ENCODE measurements at regions not wholly inside any gene's neighbourhood (a gene's known extent, or its start where the extent isn't known, plus 50 kb on each side); places are given as distances from the start of the nearest gene placed in this dataset.

- Mint-ChIP-seq H3K4me3 (no peak overlapping the region), H3K27ac (no peak overlapping the region), H3K27me3 (ENCODE audit: insufficient read depth) (no peaks in the 10 kb centered on the region), H3K4me1 (no peaks in the 10 kb centered on the region), H3K36me3 (ENCODE audit: low read depth) (no peaks in the 10 kb centered on the region), H3K9me3 (no peaks in the 10 kb centered on the region)
- H3K9ac ChIP-seq (ENCODE audit: extremely low read depth, low read length, poor library complexity, severe bottlenecking), result no peak overlapping the region
- no peaks in the 10 kb centered on the region for H3K4me1 ChIP-seq (ENCODE audit: control insufficient read depth, insufficient read depth, low read length)
- H3K4me3 ChIP-seq (ENCODE audit: low read length), result no peak overlapping the region
- 88 to 100% methylated on average over 1 of the region's 1 CpG for WGBS, 2 experiments (ENCODE audit: insufficient coverage in 1 of 2, insufficient read length in 1 of 2)
- no peak overlapping the region for H3K27ac ChIP-seq (ENCODE audit: low read depth, low read length)
- H3K9me3 ChIP-seq (ENCODE audit: control insufficient read depth, low read length), result peaks cover 9% of the 10 kb centered on the region
- no peaks in the 10 kb centered on the region for H3K27me3 ChIP-seq (ENCODE audit: control insufficient read depth, insufficient read depth, low read length, poor library complexity, severe bottlenecking)
- DNase-seq, result no peak
- no peak for TF ChIP-seq CTCF (conservative IDR thresholded peaks at IDR 0.05)
- no peaks in the 10 kb centered on the region for H3K36me3 ChIP-seq (ENCODE audit: control insufficient read depth, insufficient read depth, low read length)
These were observed 1157.5 kb upstream of the RAG2 start for GRCh38 chr11:37755521-37755920.

GRCh38 chr11:37748641-37749040, 1150.6 kb upstream of the RAG2 start:
- no peak overlapping the region for H3K9ac ChIP-seq (ENCODE audit: extremely low read depth, low read length, poor library complexity, severe bottlenecking)
- Mint-ChIP-seq H3K27ac (no peak overlapping the region), H3K4me1 (no peaks in the 10 kb centered on the region), H3K4me3 (no peak overlapping the region), H3K27me3 (ENCODE audit: insufficient read depth) (no peaks in the 10 kb centered on the region), H3K36me3 (ENCODE audit: low read depth) (no peaks in the 10 kb centered on the region), H3K9me3 (peaks cover 12% of the 10 kb centered on the region)
- H3K36me3 ChIP-seq (ENCODE audit: control insufficient read depth, insufficient read depth, low read length), result no peaks in the 10 kb centered on the region
- no peak for TF ChIP-seq CTCF (conservative IDR thresholded peaks at IDR 0.05)
- no peak overlapping the region for H3K4me3 ChIP-seq (ENCODE audit: low read length)
- DNase-seq, result no peak
- H3K9me3 ChIP-seq (ENCODE audit: control insufficient read depth, low read length), result peaks cover 21% of the 10 kb centered on the region
- H3K27me3 ChIP-seq (ENCODE audit: control insufficient read depth, insufficient read depth, low read length, poor library complexity, severe bottlenecking), result no peaks in the 10 kb centered on the region
- no peak overlapping the region for H3K27ac ChIP-seq (ENCODE audit: low read depth, low read length)
- H3K4me1 ChIP-seq (ENCODE audit: control insufficient read depth, insufficient read depth, low read length), result no peaks in the 10 kb centered on the region

- Histone ChIP-seq H3K36me3 (ENCODE audit: control insufficient read depth, insufficient read depth, low read length) (no peaks in the 10 kb centered on the region), H3K27me3 (ENCODE audit: control insufficient read depth, insufficient read depth, low read length, poor library complexity, severe bottlenecking) (no peaks in the 10 kb centered on the region), H3K9me3 (ENCODE audit: control insufficient read depth, low read length) (peaks cover 21% of the 10 kb centered on the region), H3K27ac (ENCODE audit: low read depth, low read length) (no peak overlapping the region), H3K9ac (ENCODE audit: extremely low read depth, low read length, poor library complexity, severe bottlenecking) (no peak overlapping the region), H3K4me3 (ENCODE audit: low read length) (no peak overlapping the region), H3K4me1 (ENCODE audit: control insufficient read depth, insufficient read depth, low read length) (no peaks in the 10 kb centered on the region)
- Mint-ChIP-seq H3K27me3 (ENCODE audit: insufficient read depth) (no peaks in the 10 kb centered on the region), H3K4me3 (no peak overlapping the region), H3K27ac (no peak overlapping the region), H3K9me3 (peaks cover 12% of the 10 kb centered on the region), H3K4me1 (no peaks in the 10 kb centered on the region), H3K36me3 (ENCODE audit: low read depth) (no peaks in the 10 kb centered on the region)
- TF ChIP-seq CTCF (conservative IDR thresholded peaks at IDR 0.05), result no peak
- DNase-seq, result no peak
- 77% methylated on average over 2 of the region's 2 CpGs; no CpG with 5 or more reads in 1 of the 2 experiments for WGBS, 2 experiments (ENCODE audit: insufficient coverage in 1 of 2, insufficient read length in 1 of 2)
These were observed 1149.1 kb upstream of the RAG2 start for GRCh38 chr11:37747121-37747520.
